ENCODE measurements at regions not wholly inside any gene's neighbourhood (a gene's known extent, or its start where the extent isn't known, plus 50 kb on each side); places are given as distances from the start of the nearest gene placed in this dataset.

GRCh38 chr5:168066536-168067208 lies 224.8 kb upstream of the WWC1 start:
- TF ChIP-seq POLR2AphosphoS5 (IDR thresholded peaks at IDR 0.05) (no peak), CTCF (IDR thresholded peaks at IDR 0.05) (no peak)

Data from transverse colon (tissue), 4 donors.